ENCODE measurements at regions not wholly inside any gene's neighbourhood (a gene's known extent, or its start where the extent isn't known, plus 50 kb on each side); places are given as distances from the start of the nearest gene placed in this dataset.

DNA sequence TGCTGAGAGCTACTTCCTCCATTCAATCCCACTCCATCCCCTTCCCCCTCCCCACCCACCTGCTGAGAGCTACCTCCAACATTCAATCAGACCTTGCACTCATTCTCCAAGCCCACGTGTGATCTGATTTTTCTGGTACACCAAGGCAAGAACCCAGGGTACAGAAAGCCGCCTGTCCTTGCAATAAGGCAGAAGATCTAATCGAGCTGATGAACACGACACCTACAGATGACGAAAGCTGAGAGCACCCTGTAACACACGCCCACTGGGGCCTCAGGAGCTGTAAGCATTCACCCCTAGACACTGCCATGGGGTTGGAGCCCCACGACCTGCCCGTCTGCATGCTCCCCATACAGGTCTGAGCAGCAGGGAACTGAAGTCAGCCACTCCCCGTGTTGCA, 58.3 kb downstream of the TRIML1 start:
- no peak for DNase-seq (ENCODE audit: low read depth)

DNA sequence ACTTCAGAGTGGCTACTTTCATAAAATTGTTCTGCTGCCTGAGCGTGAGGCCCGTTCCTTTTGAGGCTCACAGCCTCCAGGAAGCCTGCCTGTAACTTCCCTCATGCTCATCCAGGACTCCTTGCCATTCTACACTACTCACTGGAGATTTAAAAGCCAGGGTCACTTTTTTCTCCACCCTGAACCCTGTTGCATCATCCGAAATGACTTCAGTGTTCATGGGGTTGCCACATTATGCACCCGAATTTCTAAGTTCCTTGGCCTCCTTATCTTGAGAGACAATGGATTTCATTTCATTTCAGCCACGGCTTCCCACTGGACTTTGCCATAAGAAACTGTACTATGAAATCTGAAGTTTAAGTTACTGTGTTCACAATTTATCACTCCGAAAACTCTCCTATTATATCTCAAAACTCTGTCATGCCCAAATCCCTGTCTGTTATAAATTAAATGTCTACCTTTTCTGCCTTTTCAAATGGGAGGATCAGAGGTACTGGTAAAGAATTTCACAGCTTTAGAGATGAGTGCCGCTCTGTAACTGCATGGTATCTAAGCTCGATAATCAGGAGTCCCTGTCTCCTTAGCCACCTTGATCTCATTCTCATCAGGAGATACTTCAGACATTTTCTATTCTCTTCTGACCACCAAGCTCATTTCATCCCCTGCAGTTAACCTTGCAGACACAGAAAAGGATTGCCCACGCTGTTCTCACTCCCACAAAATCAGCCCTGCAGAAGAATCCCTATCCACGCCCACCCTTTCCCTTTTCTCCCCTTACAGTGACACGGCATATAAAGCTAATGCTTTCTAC, 59.9 kb downstream of the TRIML1 start:
- DNase-seq (ENCODE audit: low read depth), result no peak

DNA sequence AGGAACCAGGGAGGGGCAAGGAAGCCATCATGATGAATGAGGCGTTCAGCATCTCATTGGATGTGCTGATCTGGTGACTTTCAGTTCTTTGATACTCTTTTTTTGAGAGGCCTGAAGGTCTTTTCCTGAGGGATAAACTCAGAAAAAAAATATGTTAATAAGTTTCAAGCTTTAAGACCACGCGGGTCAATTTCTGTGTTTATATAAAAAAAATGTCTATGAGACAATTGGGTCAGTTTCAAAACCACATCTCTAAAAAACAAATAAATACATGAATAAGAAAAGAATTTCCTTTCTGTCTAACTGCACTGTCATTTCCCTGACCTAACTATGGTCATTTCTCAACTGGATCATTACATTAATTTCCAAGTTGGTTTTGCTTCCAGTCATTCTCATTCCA, 62.6 kb downstream of the TRIML1 start:
- no peak for DNase-seq (ENCODE audit: low read depth)

- no peak for DNase-seq (ENCODE audit: low read depth)
These were observed 67.5 kb downstream of the TRIML1 start for GRCh38 chr4:188206783-188207182.

GRCh38 chr4:188214861-188215260, 75.6 kb downstream of the TRIML1 start:
- no peak for DNase-seq (ENCODE audit: low read depth)

GRCh38 chr4:188218392-188218791, 79.2 kb downstream of the TRIML1 start:
- DNase-seq (ENCODE audit: low read depth), result no peak

GRCh38 chr4:188220006-188220405, 80.8 kb downstream of the TRIML1 start:
- no peak for DNase-seq (ENCODE audit: low read depth)

DNA sequence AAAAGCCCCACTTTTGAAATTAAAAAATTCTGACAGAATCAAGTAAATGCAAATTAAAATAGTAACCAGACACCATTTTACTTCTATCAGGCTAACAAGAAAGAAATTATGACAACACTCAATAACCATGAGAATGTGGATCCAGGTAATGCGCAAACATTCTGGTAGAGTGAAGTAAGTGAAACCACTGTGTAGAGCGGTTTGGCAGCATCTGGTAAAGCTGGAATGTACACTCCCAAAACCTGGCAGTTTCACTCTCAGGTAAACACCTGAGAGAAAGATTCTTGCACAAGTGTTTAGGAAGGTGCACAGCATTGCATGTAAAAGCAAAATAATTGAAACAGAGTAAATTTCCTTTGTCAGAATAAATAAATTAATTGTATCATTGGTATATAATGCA, 81.8 kb downstream of the TRIML1 start:
- DNase-seq (ENCODE audit: low read depth), result no peak

- DNase-seq (ENCODE audit: low read depth), result no peak
These were observed 89.0 kb downstream of the TRIML1 start for GRCh38 chr4:188228279-188228678.

DNA sequence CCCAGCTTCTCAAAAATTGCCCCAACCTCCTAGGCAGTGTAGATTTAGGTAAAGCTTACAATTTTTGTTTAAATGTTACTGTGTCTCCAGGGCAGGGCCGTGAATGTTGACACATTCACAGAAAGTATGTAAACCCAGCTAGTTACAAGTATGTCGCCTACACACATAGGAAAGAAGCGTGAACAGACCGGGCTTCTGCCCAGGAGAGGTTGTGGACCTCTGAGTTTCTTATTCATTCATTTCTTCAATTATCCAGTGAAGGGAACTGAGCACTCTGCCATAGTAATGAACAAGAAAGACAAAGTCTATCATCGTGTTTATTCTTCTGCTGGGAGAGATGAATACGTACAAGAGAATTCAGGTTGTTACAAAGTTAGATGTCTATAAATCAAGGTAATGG, 93.2 kb downstream of the TRIML1 start:
- DNase-seq (ENCODE audit: low read depth), result no peak

DNA sequence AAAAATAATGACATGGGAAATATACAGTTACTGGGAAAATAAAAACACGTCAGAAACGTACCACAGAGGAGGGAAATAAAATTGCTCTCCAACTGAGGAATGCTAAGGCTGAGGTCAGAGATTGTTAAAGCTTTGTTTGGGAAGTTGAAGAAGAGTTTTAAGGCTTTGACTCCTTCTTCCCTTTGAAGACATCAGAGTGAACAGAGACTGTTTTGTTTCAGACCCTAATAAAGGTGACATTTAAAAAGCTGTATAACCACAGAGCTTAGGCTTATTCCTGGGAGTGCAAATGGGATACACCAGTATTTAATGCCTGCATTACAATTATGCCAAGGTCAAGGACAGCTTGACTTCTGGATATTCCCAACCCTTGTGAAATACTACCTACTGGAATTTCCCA, 102.8 kb downstream of the TRIML1 start:
- DNase-seq (ENCODE audit: low read depth), result no peak

GRCh38 chr4:188245651-188246050, 106.4 kb downstream of the TRIML1 start:
- DNase-seq (ENCODE audit: low read depth), result no peak

DNA sequence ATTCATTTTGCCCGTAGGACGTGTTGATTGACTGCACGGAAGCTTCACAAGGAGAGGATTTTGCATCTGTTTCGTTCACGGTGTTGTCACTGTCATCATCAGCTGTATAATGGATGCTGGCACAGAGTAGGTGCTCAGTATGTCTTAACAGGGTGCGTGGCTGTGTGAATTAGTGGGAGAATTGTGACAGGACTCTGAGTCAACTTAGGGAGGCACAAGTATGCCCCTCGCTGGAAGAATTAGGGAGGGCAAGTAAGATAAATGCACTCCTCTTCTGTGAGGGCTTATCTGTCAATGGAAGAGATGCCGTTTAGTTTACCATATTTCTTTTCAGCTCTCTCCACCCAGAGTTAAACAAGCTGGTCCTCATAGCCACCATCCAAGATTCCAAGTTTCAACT, 107.2 kb downstream of the TRIML1 start:
- no peak for DNase-seq (ENCODE audit: low read depth)

- DNase-seq (ENCODE audit: low read depth), result no peak
These were observed 115.0 kb downstream of the TRIML1 start for GRCh38 chr4:188254211-188254610.

DNA sequence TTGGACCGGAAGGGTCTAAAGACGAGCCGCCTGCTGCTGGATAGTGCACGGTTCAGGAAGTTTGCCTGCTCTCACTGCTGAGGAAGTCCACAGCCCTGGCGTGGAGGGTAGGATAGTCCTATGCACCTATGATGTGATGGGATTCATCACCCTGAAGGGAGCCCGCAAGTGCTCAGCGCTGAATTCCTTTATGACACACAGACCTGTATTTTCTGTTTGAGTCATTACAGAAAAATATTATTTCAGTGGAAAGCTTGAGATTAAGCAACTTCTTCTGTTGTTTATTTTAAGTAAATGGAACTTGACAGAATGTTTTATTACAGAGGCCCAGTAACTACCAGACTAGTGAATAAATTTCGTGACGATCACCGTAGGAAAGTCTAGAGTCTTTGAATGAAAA, 123.2 kb downstream of the TRIML1 start:
- DNase-seq (ENCODE audit: low read depth), result no peak

DNA sequence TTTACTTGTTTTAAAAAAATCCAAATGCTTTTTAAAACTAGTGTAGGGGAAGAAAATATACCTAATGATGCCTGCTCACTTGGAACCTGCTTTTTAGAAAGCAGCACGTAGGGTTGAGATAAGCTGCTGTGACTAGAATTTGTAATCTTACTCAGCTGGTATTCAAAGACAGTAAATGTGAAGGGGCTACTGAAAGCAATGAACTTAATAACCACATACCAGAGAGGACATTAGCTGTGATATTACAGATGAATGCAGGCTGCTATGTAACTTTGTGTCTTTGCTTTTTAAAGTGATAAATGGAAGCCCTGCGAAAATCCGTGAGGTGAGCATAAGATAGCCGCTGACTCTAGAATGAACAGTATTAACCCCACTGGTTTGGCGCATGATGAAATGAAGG, 124.1 kb downstream of the TRIML1 start:
- no peak for DNase-seq (ENCODE audit: low read depth)

- no peak for DNase-seq (ENCODE audit: low read depth)
These were observed 127.1 kb downstream of the TRIML1 start for GRCh38 chr4:188266386-188266785.

GRCh38 chr4:188268131-188268908, 129.1 kb downstream of the TRIML1 start:
- no peak for DNase-seq (ENCODE audit: low read depth)

DNA sequence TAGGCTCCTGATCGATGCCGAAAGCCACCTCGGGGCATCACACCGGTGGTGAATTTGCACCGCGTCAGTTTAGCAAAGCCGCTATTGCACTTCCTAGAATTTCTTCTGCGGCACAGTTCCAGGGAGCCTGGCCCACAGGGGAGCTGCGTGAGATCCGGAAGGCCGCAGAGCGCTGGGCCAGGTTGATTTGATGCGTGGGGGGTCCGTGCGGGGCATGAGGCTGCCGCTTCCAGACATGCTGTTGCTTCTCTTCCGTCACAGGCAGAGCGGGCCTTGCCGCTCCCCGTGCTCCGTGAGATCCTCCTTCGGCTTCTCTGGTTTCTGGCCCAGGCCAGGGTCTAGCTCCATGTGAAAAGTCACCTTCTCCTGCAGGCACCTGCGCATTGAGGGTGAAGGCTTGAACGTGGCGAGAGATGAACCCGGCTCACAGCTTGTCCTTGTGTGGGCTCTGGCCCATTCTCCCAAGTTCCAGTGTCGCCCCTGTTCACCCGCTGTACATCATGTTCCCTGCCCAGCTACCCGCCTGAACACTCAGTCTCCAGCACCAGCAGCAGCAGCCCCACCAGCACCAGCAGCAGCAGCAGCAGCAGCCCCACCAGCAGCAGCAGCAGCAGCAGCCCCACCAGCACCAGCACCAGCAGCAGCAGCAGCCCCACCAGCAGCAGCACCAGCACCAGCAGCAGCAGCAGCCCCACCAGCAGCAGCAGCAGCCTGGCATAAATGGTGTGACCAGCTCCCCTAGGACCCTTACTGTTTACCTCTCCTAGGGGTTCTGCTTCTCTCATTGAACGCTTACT, 131.2 kb downstream of the TRIML1 start:
- no peak for DNase-seq (ENCODE audit: low read depth)

DNA sequence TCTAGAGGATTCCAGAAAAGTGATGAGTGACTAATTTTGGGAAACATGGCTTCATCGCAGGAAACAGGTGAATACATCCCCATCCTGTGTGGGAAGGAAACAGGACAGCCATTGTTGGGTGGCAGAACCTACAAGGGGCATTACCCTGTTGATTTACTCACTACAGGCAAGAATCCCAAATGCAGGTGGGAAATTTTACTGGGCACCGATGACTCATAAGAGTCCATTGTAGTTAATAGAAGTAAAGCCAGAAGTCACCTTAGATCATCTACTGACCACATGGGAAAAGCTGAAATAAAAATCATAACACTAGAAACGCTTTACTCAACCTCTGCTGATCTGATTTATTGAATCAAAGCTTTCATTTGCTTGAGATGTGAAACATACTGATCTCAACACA, 136.4 kb downstream of the TRIML1 start:
- DNase-seq (ENCODE audit: low read depth), result no peak

DNA sequence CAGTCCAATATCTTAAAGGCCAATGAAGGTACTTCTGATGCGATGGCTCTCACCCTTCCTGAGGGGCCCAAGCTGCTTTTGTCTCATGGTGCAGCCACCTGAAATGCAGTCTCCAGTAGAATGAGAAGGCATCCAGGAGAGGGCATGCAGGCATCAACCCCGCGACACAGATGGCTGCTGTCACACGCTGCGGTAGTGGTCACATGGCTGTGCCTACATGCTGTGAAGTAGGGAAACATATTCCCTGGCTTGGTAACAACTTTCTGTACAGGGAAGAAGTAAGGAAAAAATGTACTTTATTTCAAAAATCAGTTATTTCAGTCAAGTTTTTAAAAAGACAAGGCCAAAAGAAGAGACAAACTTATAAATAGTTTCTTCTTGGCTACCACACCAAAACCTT, 139.9 kb downstream of the TRIML1 start:
- no peak for DNase-seq (ENCODE audit: low read depth)

- no peak for DNase-seq (ENCODE audit: low read depth)
These were observed 143.4 kb downstream of the TRIML1 start for GRCh38 chr4:188282471-188283232.
